ENCODE measurements at regions not wholly inside any gene's neighbourhood (a gene's known extent, or its start where the extent isn't known, plus 50 kb on each side); places are given as distances from the start of the nearest gene placed in this dataset.

DNA sequence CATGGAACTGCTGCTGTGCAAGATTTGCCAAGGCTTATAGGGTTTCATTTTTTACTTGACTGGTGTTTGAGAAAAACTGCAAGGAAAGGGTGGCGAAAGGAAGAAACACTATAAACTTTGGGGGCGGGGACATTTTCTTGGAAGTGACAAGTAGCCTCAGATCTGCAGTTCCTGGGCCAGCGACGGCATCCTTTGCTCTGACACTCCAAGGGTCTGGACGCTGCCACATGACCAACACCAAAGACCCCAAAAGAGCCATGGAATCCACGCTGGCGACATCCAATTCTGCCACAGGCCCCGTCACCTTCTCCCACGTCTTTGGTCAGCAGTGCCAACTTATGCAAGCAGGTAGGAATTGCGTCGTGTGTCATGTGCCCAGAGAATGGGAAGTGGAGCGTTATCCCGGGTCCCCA, 193.4 kb downstream of the PRDM2 start:
- H3K9me3 ChIP-seq (ENCODE audit: control insufficient read depth in 2 of 2, insufficient read depth in 1 of 2, low read depth in 1 of 2, low read length in 1 of 2): peaks cover 0 to 6% of the 10 kb centered on the region in 2 donors
- H3K4me3 ChIP-seq (ENCODE audit: low read depth in 1 of 3, low read length in 3 of 3): peak overlapping the region; percentile 38 to 68 (median 65)
- H3K4me1 ChIP-seq (ENCODE audit: control insufficient read depth in 3 of 3, insufficient read depth in 2 of 3, low read depth in 1 of 3, low read length in 2 of 3): peaks cover 0 to 18% (median 3%) of the 10 kb centered on the region in 3 donors
- H3K27me3 ChIP-seq (ENCODE audit: control insufficient read depth in 3 of 3, insufficient read depth in 3 of 3, low read length in 3 of 3): peaks cover 0 to 17% (median 7%) of the 10 kb centered on the region in 3 donors
- peak; percentile 47 to 64 for DNase-seq
- no peak for FAIRE-seq
- 8 to 26% (median 20%) methylated on average over 13 of the region's 13 CpGs for WGBS, 3 donors
- peak overlapping the region in 1 of 3 donors; percentile 33 for H3K27ac ChIP-seq (ENCODE audit: low read depth in 1 of 3, low read length in 2 of 3)
- H3K36me3 ChIP-seq (ENCODE audit: control insufficient read depth in 3 of 3, insufficient read depth in 2 of 3, low read depth in 1 of 3, low read length in 3 of 3): no peaks in the 10 kb centered on the region

DNA sequence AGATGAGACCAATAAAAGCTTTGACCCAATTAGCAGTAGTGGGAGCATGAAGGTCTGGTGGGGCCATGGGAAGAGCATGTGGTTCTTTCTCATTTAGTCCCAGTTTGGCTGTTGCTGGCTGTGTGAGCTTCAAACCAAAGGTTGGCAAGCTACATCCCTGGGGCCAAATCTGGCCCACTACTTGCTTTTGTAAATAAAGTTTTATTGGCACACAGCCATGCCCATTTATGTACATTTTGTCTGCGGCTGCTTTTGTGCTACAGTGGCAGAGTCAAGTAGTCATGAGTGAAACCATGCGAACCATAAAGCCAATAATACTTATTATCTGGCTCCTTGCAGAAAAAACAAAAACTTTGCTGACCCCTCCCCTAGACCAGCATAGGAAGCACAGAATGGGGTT, 196.9 kb downstream of the PRDM2 start:
- Histone ChIP-seq H3K4me1 (ENCODE audit: control insufficient read depth in 3 of 3, insufficient read depth in 2 of 3, low read depth in 1 of 3, low read length in 2 of 3) (peaks cover 0 to 12% (median 5%) of the 10 kb centered on the region in 3 donors), H3K4me3 (ENCODE audit: low read depth in 1 of 3, low read length in 3 of 3) (no peak overlapping the region), H3K36me3 (ENCODE audit: control insufficient read depth in 3 of 3, insufficient read depth in 2 of 3, low read depth in 1 of 3, low read length in 3 of 3) (no peaks in the 10 kb centered on the region), H3K27ac (ENCODE audit: low read depth in 1 of 3, low read length in 2 of 3) (no peak overlapping the region), H3K27me3 (ENCODE audit: control insufficient read depth in 3 of 3, insufficient read depth in 3 of 3, low read length in 3 of 3) (peaks cover 0 to 13% (median 4%) of the 10 kb centered on the region in 3 donors), H3K9me3 (ENCODE audit: control insufficient read depth in 2 of 2, insufficient read depth in 1 of 2, low read depth in 1 of 2, low read length in 1 of 2) (peaks cover 0 to 6% of the 10 kb centered on the region in 2 donors)
- FAIRE-seq (no peak), DNase-seq (no peak)
- 89 to 90% (median 90%) methylated on average over 2 of the region's 2 CpGs for WGBS, 3 donors

DNA sequence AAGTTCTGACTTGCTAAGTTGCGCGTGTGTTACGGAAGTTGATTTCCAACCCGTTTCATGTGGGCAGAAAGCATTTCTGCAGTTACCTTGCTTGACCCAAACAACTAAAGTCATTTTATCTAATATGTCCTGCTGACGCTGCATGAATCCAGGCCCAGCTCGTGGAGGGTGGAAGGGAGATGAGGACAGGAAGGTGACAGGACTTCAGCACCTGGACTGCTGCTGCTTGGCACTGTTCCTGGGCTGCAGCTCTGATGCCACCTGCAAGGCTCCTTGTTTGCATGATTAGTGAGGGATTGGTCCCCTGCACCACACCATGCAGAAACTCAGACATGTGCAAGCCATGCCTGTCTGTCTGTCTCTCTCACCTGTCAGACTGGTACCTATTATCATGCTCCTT, 198.4 kb downstream of the PRDM2 start:
- FAIRE-seq (no peak), DNase-seq (peak in 1 of 2 donors; percentile 67)
- 58 to 72% (median 68%) methylated on average over 6 of the region's 6 CpGs for WGBS, 3 donors
- Histone ChIP-seq H3K4me1 (ENCODE audit: control insufficient read depth in 3 of 3, insufficient read depth in 2 of 3, low read depth in 1 of 3, low read length in 2 of 3) (peaks cover 0 to 7% (median 2%) of the 10 kb centered on the region in 3 donors), H3K27ac (ENCODE audit: low read depth in 1 of 3, low read length in 2 of 3) (no peak overlapping the region), H3K4me3 (ENCODE audit: low read depth in 1 of 3, low read length in 3 of 3) (no peak overlapping the region), H3K9me3 (ENCODE audit: control insufficient read depth in 2 of 2, insufficient read depth in 1 of 2, low read depth in 1 of 2, low read length in 1 of 2) (peaks cover 0 to 6% of the 10 kb centered on the region in 2 donors), H3K36me3 (ENCODE audit: control insufficient read depth in 3 of 3, insufficient read depth in 2 of 3, low read depth in 1 of 3, low read length in 3 of 3) (no peaks in the 10 kb centered on the region), H3K27me3 (ENCODE audit: control insufficient read depth in 3 of 3, insufficient read depth in 3 of 3, low read length in 3 of 3) (peaks cover 0 to 8% (median 0%) of the 10 kb centered on the region in 3 donors)

DNA sequence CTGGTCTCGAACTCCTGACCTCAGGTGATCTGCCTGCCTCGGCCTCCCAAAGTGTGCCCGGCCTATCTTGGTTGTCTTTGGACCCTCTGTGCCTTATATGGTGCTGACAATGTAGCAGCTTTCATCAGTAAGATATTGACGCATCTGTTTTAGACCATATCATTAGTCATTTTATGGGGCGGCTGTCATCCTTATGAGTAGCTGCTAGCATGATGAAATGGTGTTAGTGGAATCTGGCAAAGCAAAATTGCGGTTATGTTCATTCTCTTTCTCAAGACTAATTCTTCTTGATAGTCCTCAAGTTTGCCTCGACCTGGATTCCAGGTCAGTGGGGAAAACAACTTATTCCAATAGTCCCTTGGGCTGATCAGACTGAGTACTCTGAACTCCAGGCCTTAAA, 199.9 kb downstream of the PRDM2 start:
- Histone ChIP-seq H3K27me3 (ENCODE audit: control insufficient read depth in 3 of 3, insufficient read depth in 3 of 3, low read length in 3 of 3) (peaks cover 0 to 10% (median 0%) of the 10 kb centered on the region in 3 donors), H3K4me1 (ENCODE audit: control insufficient read depth in 3 of 3, insufficient read depth in 2 of 3, low read depth in 1 of 3, low read length in 2 of 3) (peaks cover 0 to 3% (median 2%) of the 10 kb centered on the region in 3 donors), H3K27ac (ENCODE audit: low read depth in 1 of 3, low read length in 2 of 3) (no peak overlapping the region), H3K9me3 (ENCODE audit: control insufficient read depth in 2 of 2, insufficient read depth in 1 of 2, low read depth in 1 of 2, low read length in 1 of 2) (peaks cover 0 to 11% of the 10 kb centered on the region in 2 donors), H3K4me3 (ENCODE audit: low read depth in 1 of 3, low read length in 3 of 3) (no peak overlapping the region), H3K36me3 (ENCODE audit: control insufficient read depth in 3 of 3, insufficient read depth in 2 of 3, low read depth in 1 of 3, low read length in 3 of 3) (no peaks in the 10 kb centered on the region)
- DNase-seq (no peak), FAIRE-seq (no peak)
- WGBS, 3 donors: 76 to 83% (median 79%) methylated on average over 7 of the region's 7 CpGs

DNA sequence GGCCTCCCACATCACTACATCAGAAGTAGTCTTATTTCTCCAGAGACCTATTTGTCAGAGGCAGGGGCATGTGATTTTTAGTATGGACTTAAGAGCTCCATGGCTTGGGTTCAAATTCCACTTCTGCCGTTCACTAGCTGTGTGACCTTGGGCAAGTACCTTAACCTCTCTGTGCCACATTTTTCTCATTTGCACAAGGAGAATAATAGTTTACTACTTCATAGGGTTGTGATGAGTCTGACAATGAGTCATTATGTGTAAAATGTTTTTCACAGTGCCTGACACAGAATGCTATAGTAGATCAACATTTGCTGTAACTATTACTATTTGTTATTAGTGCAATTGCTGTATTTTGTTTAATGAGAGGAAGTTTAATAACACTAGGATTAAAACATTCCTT, 200.6 kb downstream of the PRDM2 start:
- Histone ChIP-seq H3K4me3 (ENCODE audit: low read depth in 1 of 3, low read length in 3 of 3) (no peak overlapping the region), H3K27me3 (ENCODE audit: control insufficient read depth in 3 of 3, insufficient read depth in 3 of 3, low read length in 3 of 3) (peaks cover 0 to 10% (median 0%) of the 10 kb centered on the region in 3 donors), H3K9me3 (ENCODE audit: control insufficient read depth in 2 of 2, insufficient read depth in 1 of 2, low read depth in 1 of 2, low read length in 1 of 2) (peaks cover 0 to 11% of the 10 kb centered on the region in 2 donors), H3K36me3 (ENCODE audit: control insufficient read depth in 3 of 3, insufficient read depth in 2 of 3, low read depth in 1 of 3, low read length in 3 of 3) (no peaks in the 10 kb centered on the region), H3K27ac (ENCODE audit: low read depth in 1 of 3, low read length in 2 of 3) (no peak overlapping the region), H3K4me1 (ENCODE audit: control insufficient read depth in 3 of 3, insufficient read depth in 2 of 3, low read depth in 1 of 3, low read length in 2 of 3) (peaks cover 0 to 3% (median 2%) of the 10 kb centered on the region in 3 donors)
- DNase-seq (no peak), FAIRE-seq (no peak)
- 27 to 44% (median 40%) methylated on average over 1 of the region's 1 CpG for whole genome bisulfite sequencing, 3 donors

DNA sequence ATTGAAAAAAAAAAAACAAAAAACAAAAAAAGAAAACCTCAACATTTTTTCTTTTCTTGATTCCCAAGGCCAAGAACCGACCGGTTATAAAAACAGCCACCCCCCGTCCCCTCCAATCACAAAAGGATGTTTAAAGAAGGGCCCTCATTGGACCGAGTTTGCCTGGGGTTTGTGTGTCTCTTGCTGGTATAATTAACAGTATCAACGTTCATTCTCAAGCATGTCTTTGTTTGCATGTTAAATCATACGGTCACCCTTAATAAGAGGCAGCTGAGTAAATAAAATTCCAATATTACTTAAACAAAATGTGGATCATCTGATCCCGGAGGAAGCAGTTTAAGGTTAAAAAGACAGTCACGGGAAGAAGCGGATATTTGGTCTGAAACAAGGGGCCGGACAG, 201.1 kb downstream of the PRDM2 start:
- H3K36me3 ChIP-seq (ENCODE audit: control insufficient read depth in 3 of 3, insufficient read depth in 2 of 3, low read depth in 1 of 3, low read length in 3 of 3): no peaks in the 10 kb centered on the region
- DNase-seq (no peak), FAIRE-seq (no peak)
- 19 to 36% (median 32%) methylated on average over 10 of the region's 10 CpGs for WGBS, 3 donors
- H3K27me3 ChIP-seq (ENCODE audit: control insufficient read depth in 3 of 3, insufficient read depth in 3 of 3, low read length in 3 of 3): peaks cover 0 to 10% (median 0%) of the 10 kb centered on the region in 3 donors
- H3K4me3 ChIP-seq (ENCODE audit: low read depth in 1 of 3, low read length in 3 of 3): no peak overlapping the region
- peaks cover 0 to 3% (median 2%) of the 10 kb centered on the region in 3 donors for H3K4me1 ChIP-seq (ENCODE audit: control insufficient read depth in 3 of 3, insufficient read depth in 2 of 3, low read depth in 1 of 3, low read length in 2 of 3)
- H3K27ac ChIP-seq (ENCODE audit: low read depth in 1 of 3, low read length in 2 of 3): no peak overlapping the region
- peaks cover 0 to 11% of the 10 kb centered on the region in 2 donors for H3K9me3 ChIP-seq (ENCODE audit: control insufficient read depth in 2 of 2, insufficient read depth in 1 of 2, low read depth in 1 of 2, low read length in 1 of 2)

DNA sequence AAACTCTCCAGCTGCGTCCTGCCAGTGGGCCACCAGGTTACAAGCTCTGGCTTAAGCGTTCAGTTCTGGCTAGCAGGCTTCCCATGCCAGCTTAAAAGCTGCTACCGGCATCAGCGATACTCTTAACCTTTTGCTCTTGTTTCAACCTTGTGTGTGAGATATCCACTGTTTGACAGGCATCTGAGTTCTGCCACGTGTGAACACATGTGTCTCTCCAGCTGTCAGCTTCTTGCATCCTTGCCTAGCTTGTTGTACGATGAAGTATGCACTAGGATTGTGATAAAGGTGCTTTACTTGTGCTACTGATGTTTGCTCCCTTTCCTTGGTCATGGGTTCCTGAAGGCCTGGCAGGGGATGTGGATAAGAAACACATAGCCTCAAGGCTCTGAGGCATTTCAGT, 201.6 kb downstream of the PRDM2 start:
- H3K9me3 ChIP-seq (ENCODE audit: control insufficient read depth in 2 of 2, insufficient read depth in 1 of 2, low read depth in 1 of 2, low read length in 1 of 2): peaks cover 0 to 10% of the 10 kb centered on the region in 2 donors
- no peak overlapping the region for H3K27ac ChIP-seq (ENCODE audit: low read depth in 1 of 3, low read length in 2 of 3)

DNA sequence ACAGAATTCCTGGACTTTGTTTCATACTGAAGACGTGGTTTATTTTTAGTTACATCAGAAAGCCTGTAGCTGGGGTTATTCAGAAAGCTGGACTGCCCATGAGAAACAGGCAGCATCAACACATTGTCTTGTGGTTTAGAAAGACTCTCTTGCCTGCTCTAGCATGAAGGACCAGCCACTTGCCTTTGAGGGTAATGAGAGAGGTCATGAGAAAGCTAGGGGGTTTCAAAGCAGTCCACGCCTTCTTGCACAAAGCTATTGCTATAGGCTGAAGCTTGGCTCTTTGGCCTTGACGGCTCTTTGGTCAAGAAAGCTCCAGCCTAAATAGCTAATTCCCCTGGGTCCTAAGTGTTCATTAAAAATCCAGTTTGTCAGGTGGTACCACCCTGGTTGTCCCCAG, 208.1 kb downstream of the PRDM2 start:
- H3K36me3 ChIP-seq (ENCODE audit: control insufficient read depth in 3 of 3, insufficient read depth in 2 of 3, low read depth in 1 of 3, low read length in 3 of 3): no peaks in the 10 kb centered on the region
- FAIRE-seq: no peak
- peaks cover 0 to 5% of the 10 kb centered on the region in 2 donors for H3K9me3 ChIP-seq (ENCODE audit: control insufficient read depth in 2 of 2, insufficient read depth in 1 of 2, low read depth in 1 of 2, low read length in 1 of 2)
- no peak overlapping the region for H3K4me3 ChIP-seq (ENCODE audit: low read depth in 1 of 3, low read length in 3 of 3)
- H3K27me3 ChIP-seq (ENCODE audit: control insufficient read depth in 3 of 3, insufficient read depth in 3 of 3, low read length in 3 of 3): peaks cover 0 to 5% (median 0%) of the 10 kb centered on the region in 3 donors
- peaks cover 0 to 9% (median 0%) of the 10 kb centered on the region in 3 donors for H3K4me1 ChIP-seq (ENCODE audit: control insufficient read depth in 3 of 3, insufficient read depth in 2 of 3, low read depth in 1 of 3, low read length in 2 of 3)
- 42 to 58% (median 48%) methylated on average over 3 of the region's 3 CpGs for WGBS, 3 donors
- no peak overlapping the region for H3K27ac ChIP-seq (ENCODE audit: low read depth in 1 of 3, low read length in 2 of 3)
- DNase-seq: no peak

More for the DNA sequence above, 201.6 kb downstream of the PRDM2 start:
- H3K4me3 ChIP-seq (ENCODE audit: low read depth in 1 of 3, low read length in 3 of 3): no peak overlapping the region
- no peak for FAIRE-seq
- no peaks in the 10 kb centered on the region for H3K36me3 ChIP-seq (ENCODE audit: control insufficient read depth in 3 of 3, insufficient read depth in 2 of 3, low read depth in 1 of 3, low read length in 3 of 3)
- no peak for DNase-seq
- peaks cover 0 to 3% (median 2%) of the 10 kb centered on the region in 3 donors for H3K4me1 ChIP-seq (ENCODE audit: control insufficient read depth in 3 of 3, insufficient read depth in 2 of 3, low read depth in 1 of 3, low read length in 2 of 3)
- H3K27me3 ChIP-seq (ENCODE audit: control insufficient read depth in 3 of 3, insufficient read depth in 3 of 3, low read length in 3 of 3): peaks cover 0 to 9% (median 0%) of the 10 kb centered on the region in 3 donors
- 73 to 75% (median 73%) methylated on average over 6 of the region's 6 CpGs for WGBS, 3 donors

Data from small intestine (tissue), 7 donors.